HepG2 (cell line): ENCODE measurements at regions not wholly inside any gene's neighbourhood (a gene's known extent, or its start where the extent isn't known, plus 50 kb on each side); places are given as distances from the start of the nearest gene placed in this dataset.

Experiments used
- AGO1 ChIP-seq: fragments of 200-400 bp; formaldehyde crosslinking; IDR thresholded peaks from 2 replicates; pipeline ENCODE4 v1.6.1; 2017; ENCODE audit warnings: mild to moderate bottlenecking, low read depth, low read length, moderate library complexity; ENCODE audit not compliant: poor library complexity, severe bottlenecking
- TF ChIP-seq, protein P1 (sequence below): sonication (generic); formaldehyde crosslinking; IDR thresholded peaks from 2 replicates; pipeline ENCODE4 v1.5.0; 2020; ENCODE audit warnings: mild to moderate bottlenecking, missing genetic modification reagents, moderate library complexity

DNA sequence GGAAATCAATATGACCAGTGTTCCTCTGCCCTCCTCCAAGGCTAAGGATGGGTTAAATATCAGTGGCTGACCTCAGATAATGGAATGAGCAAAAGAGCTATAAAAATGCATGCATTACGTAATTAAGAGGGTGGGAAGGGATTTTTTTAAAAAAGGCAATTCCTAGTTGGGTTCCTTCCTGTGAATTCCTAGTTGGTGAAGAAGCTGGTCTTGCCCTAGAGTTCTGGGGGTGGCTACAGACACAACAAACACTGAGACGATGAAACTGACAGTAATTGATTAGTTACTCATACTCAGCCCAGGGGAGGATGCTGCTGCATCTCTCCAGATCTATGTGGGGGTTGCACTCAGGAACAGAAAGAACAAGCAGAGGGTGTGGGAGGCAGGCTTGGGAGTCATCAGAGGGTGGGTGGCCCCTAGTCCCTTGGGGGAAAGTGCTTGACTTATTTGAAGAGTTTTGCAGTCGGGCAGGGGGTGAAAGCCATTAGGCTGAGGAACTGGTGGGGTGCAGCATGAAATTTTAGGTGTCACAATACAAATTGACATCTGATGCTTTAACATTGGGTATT, 662.0 kb upstream of the FRG1 start:
- TF ChIP-seq, protein P1, sequence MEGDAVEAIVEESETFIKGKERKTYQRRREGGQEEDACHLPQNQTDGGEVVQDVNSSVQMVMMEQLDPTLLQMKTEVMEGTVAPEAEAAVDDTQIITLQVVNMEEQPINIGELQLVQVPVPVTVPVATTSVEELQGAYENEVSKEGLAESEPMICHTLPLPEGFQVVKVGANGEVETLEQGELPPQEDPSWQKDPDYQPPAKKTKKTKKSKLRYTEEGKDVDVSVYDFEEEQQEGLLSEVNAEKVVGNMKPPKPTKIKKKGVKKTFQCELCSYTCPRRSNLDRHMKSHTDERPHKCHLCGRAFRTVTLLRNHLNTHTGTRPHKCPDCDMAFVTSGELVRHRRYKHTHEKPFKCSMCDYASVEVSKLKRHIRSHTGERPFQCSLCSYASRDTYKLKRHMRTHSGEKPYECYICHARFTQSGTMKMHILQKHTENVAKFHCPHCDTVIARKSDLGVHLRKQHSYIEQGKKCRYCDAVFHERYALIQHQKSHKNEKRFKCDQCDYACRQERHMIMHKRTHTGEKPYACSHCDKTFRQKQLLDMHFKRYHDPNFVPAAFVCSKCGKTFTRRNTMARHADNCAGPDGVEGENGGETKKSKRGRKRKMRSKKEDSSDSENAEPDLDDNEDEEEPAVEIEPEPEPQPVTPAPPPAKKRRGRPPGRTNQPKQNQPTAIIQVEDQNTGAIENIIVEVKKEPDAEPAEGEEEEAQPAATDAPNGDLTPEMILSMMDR (CRISPR knock-in tag), result no peak
- TF ChIP-seq AGO1, result no peak
